NCI-H82 treated with DMSO at 0.1 percent for 48 hours (cell line): ENCODE measurements at regions not wholly inside any gene's neighbourhood (a gene's known extent, or its start where the extent isn't known, plus 50 kb on each side); places are given as distances from the start of the nearest gene placed in this dataset.
"Not testable (repeated sequence)": the region's sequence is repeated elsewhere in the genome, so short reads cannot be mapped to it uniquely, and the experiment has no call there.

Source experiments
- DNase-seq: peaks from one replicate; lab custom pipeline; 2025; ENCODE audit not compliant: unreplicated experiment; lab: John Stamatoyannopoulos, UW

DNA sequence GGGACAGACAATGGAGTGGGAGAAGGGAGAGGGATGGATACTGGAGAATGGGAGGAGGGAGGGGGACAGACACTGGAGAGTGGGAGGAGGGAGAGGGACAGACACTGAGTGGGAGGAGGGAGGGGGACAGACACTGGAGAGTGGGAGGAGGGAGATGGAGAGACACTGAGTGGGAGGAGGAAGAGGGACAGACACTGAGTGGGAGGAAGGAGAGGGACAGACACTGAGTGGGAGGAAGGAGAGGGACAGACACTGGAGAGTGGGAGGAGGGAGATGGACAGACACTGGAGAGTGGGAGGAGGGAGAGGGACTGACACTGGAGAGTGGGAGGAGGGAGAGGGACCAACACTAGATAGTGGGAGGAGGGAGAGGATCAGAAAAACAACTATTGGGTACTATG, 426.7 kb upstream of the PMFBP1 start:
- DNase-seq: no peak

- no peak for DNase-seq
These were observed 426.0 kb upstream of the PMFBP1 start for GRCh38 chr16:72597938-72598337.

DNA sequence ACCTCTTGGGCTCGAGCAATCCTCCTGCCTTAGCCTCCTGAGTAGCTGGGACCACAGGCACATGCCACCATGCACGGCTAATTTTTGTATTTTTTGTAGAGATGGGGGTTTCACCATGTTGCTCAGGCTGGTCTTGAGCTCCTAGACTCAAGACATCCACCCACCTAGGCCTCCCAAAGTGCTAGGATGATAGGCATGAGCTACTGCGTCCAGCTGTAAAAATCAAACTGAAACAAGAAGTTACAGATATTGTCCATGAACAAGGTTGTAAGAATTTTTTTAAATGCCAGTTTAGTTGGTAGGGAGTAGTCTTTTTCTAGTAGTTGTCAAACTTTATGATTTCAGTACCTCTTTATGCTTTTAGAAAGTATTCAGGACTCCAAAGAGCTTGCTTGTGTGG, 424.4 kb upstream of the PMFBP1 start:
- DNase-seq: no peak

- no peak for DNase-seq
These were observed 418.4 kb upstream of the PMFBP1 start for GRCh38 chr16:72590151-72590937.

- no peak for DNase-seq
These were observed 416.6 kb upstream of the PMFBP1 start for GRCh38 chr16:72588551-72588950.

DNA sequence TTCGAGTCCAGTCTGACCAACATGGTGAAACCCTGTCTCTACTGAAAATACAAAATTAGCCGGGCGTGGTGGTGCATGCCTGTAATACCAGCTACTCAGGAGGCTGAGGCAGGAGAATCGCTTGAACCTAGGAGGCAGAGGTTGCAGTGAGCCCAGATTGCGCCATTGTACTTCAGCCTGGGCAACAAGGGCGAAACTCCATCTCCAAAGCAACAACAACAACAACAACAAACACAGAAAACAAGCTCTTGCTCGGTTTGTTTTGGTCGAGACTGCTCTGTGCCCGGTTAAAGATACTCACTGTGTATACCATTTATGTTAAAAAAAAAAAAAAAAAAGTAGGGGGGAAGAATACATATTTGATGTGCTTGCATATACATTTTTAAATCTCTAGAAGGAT, 406.1 kb upstream of the PMFBP1 start:
- not testable (repeated sequence) for DNase-seq

DNA sequence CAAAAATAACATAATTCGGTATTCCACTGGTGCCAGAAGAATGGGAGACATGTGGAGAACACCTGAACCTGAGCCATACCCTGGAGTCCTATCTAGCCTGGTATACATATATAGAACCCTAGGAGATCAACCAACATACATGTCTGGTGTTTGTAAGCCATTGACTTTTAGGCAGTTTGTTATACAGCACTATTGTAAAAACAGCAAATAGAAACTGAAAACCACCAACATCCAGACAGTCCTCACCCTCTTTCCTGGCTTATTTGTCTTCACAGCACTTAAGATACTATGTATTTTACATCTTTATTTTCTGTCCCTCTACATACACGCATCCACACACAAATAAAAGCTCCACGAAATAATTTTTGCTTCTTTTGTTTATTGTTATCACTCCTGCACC, 404.2 kb upstream of the PMFBP1 start:
- DNase-seq: no peak

DNA sequence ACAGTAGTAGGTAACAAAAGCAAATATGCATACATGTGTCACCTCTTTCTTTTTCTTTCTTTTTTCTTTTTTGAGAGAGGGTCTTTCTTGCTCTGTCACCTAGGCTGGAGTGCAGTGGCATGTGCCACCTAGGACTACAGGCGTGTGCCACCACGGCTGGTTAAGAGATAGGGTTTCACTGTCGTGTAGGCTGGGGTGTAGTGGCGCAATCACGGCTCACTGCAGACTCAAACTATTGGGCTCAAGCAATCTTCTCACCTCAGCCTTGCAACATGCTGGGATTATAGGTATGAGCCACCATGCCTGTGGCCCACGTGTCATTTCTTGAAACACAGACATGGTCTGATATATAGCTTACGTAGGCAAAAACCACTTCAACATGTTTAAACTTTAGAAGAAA, 397.7 kb upstream of the PMFBP1 start:
- DNase-seq: no peak

GRCh38 chr16:72568502-72568901, 396.5 kb upstream of the PMFBP1 start:
- no peak for DNase-seq

DNA sequence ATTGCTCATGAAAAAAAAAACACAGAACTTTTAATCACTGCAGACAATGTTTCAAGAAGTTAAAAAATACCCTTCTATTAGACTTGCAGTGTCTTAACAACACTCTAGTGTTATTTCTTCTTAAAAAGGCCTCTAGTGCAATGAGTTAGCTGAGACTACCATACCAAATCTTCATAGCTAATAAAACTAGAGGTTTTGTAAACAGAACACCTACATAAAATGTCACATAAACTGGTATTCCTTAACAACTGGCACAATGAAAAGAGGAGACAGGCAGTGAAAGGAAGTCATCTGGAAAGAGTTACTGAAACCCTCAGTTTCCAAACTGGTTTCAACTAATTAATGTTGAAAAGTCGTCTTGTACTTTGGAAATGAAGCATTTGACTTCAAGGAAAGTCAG, 394.2 kb upstream of the PMFBP1 start:
- DNase-seq: no peak

GRCh38 chr16:72565106-72565505, 393.2 kb upstream of the PMFBP1 start:
- no peak for DNase-seq

DNA sequence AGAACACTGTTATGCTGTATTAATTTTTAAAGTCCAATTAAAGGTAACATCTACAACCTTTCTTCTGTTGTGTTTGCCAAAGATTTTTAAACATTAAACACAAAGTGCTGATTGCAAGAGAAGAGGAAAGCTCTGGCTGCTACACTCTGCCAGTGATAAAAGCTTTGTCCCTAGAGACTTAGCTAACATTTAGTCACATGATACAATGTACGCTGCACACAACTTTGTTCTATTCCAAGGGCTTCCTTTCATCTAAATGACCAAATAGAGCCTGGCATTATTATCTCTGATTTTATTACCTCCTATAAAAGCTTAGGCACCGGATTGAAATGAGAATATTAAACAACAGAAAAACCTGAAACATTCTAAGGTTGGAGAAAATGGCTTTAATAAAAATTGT, 388.7 kb upstream of the PMFBP1 start:
- no peak for DNase-seq

GRCh38 chr16:72558501-72558900, 386.5 kb upstream of the PMFBP1 start:
- DNase-seq: no peak

GRCh38 chr16:72554935-72555334, 383.0 kb upstream of the PMFBP1 start:
- no peak for DNase-seq

- DNase-seq: no peak
These were observed 380.7 kb upstream of the PMFBP1 start for GRCh38 chr16:72552654-72553053.

DNA sequence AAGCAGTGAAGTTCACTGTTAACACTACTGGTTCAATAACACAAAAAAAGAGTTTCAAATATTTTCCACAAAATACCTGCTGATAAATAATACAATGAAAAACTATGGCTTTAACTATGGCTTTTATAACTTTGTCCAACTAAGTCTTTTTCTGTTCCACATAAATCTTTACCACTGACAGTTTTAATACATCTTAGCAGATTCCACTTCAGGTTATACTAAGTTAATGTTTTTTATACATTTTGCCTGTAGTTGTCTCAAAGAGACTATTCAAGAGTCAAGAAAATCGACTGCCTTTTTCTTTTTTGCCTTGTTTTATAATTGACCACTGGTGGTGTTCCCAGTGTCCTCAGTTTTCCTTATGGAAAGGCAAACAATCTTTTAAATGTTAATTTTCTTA, 379.7 kb upstream of the PMFBP1 start:
- DNase-seq: no peak

GRCh38 chr16:72549878-72550277, 377.9 kb upstream of the PMFBP1 start:
- DNase-seq: no peak

- no peak for DNase-seq
These were observed 370.1 kb upstream of the PMFBP1 start for GRCh38 chr16:72542102-72542501.

DNA sequence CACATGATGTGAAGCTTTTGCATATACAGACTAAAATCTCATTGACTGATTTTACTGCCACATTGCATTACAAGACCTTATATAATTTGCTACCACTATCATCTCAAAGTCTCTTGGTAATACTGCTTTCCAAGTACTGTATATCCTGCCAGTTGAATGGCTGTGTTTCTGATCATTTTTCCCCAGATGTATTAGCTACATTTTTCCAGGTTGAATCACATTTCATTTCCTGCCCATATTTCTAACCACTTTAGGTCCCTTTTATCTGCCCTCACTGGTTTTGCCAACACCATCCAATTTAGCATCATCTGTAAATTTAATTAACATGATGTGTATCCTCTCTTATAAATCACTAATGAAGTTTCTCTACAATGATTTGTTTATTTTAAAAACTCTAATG, 365.7 kb upstream of the PMFBP1 start:
- DNase-seq: no peak

DNA sequence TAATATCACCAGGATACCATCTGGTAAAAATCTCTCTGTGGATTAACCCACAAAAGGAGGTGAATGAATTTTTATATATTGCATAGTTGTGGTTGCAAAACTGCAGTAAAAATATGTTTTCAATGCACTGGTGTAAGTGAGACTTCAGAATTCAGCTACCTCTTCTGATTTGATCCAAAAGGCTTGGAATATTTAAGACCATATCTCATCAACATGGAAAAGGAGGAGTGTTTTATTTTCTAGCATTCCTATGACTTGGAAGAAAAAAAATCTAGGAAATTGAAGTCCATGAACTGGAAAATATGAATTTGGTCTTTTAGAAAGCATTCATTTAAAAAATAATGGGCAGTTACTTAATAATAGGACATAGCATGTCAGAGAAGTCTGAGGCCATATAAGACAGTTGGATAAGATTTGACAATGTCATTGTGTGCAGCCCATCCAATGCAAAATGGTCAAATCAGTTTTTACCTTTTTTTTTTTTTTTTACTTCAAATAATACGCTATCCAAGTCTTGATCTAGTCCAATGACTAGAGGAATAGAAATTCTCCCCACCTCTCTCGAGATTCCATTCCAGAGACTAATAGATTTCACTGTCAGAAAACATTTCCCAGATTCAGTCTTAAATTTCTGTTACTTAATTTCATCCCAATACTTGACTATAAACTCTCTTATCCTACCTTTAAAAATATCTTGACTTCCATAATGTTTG, 364.9 kb upstream of the PMFBP1 start:
- no peak for DNase-seq

- DNase-seq: no peak
These were observed 361.0 kb upstream of the PMFBP1 start for GRCh38 chr16:72532906-72533410.

DNA sequence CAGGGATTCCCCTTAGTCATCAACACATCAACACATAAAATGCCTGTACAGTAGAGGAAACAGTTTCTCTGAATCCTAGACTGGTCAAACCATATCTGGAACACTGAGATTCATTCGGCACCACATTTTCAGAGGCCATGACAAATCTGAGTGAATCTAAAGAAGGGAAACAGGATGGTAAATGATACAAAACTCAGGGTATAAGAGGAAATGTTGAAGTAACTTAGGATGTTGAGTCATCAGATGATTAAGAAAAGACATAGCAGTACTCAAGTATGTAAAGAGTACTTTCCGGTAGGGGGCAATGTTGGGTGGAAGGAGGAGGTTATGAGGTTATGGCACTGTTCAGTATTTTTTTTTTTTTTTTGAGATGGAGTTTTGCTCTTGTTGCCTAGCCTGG, 358.5 kb upstream of the PMFBP1 start:
- DNase-seq: no peak
